ENCODE measurements at regions not wholly inside any gene's neighbourhood (a gene's known extent, or its start where the extent isn't known, plus 50 kb on each side); places are given as distances from the start of the nearest gene placed in this dataset.

GRCh38 chr1:29470788-29471119, 234.4 kb downstream of the PTPRU start:
- TF ChIP-seq TCF7L2 (IDR thresholded peaks at IDR 0.05; ENCODE audit: borderline replicate concordance, extremely low read depth, insufficient read depth, insufficient read length), result no peak
- TF ChIP-seq, protein P1, sequence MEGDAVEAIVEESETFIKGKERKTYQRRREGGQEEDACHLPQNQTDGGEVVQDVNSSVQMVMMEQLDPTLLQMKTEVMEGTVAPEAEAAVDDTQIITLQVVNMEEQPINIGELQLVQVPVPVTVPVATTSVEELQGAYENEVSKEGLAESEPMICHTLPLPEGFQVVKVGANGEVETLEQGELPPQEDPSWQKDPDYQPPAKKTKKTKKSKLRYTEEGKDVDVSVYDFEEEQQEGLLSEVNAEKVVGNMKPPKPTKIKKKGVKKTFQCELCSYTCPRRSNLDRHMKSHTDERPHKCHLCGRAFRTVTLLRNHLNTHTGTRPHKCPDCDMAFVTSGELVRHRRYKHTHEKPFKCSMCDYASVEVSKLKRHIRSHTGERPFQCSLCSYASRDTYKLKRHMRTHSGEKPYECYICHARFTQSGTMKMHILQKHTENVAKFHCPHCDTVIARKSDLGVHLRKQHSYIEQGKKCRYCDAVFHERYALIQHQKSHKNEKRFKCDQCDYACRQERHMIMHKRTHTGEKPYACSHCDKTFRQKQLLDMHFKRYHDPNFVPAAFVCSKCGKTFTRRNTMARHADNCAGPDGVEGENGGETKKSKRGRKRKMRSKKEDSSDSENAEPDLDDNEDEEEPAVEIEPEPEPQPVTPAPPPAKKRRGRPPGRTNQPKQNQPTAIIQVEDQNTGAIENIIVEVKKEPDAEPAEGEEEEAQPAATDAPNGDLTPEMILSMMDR (IDR thresholded peaks at IDR 0.05 in 2 of 3, conservative IDR thresholded peaks at IDR 0.05 in 1 of 3; ENCODE audit: borderline replicate concordance in 1 of 3, insufficient read depth in 1 of 3, low read depth in 2 of 3, low read length in 2 of 3), result no peak
- TF ChIP-seq POLR2A (IDR thresholded peaks at IDR 0.05; ENCODE audit: borderline replicate concordance, extremely low read depth, insufficient read depth, insufficient read length), result no peak
- no peak for TF ChIP-seq ZNF274 (IDR thresholded peaks at IDR 0.05; ENCODE audit: low read depth, low read length)
- TF ChIP-seq POLR2AphosphoS5 (IDR thresholded peaks at IDR 0.05; ENCODE audit: low read depth, low read length), result no peak
- no peak for TF ChIP-seq SRF (IDR thresholded peaks at IDR 0.05; ENCODE audit: low read depth)
- no peak for TF ChIP-seq SP1 (IDR thresholded peaks at IDR 0.05; ENCODE audit: low read depth)
- TF ChIP-seq CBX3 (IDR thresholded peaks at IDR 0.05; ENCODE audit: low read depth), result no peak
- TF ChIP-seq, protein P2, sequence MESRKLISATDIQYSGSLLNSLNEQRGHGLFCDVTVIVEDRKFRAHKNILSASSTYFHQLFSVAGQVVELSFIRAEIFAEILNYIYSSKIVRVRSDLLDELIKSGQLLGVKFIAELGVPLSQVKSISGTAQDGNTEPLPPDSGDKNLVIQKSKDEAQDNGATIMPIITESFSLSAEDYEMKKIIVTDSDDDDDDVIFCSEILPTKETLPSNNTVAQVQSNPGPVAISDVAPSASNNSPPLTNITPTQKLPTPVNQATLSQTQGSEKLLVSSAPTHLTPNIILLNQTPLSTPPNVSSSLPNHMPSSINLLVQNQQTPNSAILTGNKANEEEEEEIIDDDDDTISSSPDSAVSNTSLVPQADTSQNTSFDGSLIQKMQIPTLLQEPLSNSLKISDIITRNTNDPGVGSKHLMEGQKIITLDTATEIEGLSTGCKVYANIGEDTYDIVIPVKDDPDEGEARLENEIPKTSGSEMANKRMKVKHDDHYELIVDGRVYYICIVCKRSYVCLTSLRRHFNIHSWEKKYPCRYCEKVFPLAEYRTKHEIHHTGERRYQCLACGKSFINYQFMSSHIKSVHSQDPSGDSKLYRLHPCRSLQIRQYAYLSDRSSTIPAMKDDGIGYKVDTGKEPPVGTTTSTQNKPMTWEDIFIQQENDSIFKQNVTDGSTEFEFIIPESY (IDR thresholded peaks at IDR 0.05; ENCODE audit: extremely low read depth, insufficient replicate concordance, low read length), result no peak

All from HCT116 (cell line).